ENCODE measurements at regions not wholly inside any gene's neighbourhood (a gene's known extent, or its start where the extent isn't known, plus 50 kb on each side); places are given as distances from the start of the nearest gene placed in this dataset.

DNA sequence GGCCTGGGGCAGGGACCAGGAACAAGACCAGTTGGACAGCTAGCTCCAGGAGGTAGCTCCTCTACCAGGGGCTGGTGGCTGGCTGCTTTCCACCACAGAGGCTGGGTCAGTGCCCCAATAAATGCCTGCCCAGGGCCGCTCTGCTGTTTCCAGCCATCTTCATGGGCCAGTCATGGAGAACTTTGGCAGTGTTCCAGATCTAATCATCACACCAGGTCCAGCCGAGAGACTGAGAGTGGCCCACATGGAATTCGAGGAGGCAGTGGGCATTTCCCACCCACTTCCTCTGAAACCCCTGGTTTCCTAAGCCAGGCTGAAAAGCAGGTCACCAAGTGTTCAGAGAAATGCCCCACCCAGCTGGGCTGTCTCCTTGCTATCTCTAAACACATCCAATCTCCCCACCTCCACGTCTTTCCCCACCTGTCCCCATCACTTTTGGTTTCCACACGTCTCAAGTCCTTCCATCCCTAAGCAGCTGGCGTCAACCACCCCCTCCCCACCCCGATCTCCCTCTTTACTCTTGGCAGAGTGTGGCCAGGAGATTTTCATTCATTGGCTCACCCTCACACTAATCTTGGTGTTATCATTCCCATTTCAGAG is 190.0 kb upstream of the LINGO1 start:
- TF ChIP-seq, protein P1, sequence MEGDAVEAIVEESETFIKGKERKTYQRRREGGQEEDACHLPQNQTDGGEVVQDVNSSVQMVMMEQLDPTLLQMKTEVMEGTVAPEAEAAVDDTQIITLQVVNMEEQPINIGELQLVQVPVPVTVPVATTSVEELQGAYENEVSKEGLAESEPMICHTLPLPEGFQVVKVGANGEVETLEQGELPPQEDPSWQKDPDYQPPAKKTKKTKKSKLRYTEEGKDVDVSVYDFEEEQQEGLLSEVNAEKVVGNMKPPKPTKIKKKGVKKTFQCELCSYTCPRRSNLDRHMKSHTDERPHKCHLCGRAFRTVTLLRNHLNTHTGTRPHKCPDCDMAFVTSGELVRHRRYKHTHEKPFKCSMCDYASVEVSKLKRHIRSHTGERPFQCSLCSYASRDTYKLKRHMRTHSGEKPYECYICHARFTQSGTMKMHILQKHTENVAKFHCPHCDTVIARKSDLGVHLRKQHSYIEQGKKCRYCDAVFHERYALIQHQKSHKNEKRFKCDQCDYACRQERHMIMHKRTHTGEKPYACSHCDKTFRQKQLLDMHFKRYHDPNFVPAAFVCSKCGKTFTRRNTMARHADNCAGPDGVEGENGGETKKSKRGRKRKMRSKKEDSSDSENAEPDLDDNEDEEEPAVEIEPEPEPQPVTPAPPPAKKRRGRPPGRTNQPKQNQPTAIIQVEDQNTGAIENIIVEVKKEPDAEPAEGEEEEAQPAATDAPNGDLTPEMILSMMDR (conservative IDR thresholded peaks at IDR 0.05 in 1 of 2, IDR thresholded peaks at IDR 0.05 in 1 of 2; ENCODE audit: low read depth in 1 of 2, low read length in 2 of 2): no peak
- TF ChIP-seq EZH2 (IDR thresholded peaks at IDR 0.05; ENCODE audit: low read length, missing control alignments): no peak
